ENCODE measurements at regions not wholly inside any gene's neighbourhood (a gene's known extent, or its start where the extent isn't known, plus 50 kb on each side); places are given as distances from the start of the nearest gene placed in this dataset.
"Not testable (repeated sequence)": the region's sequence is repeated elsewhere in the genome, so short reads cannot be mapped to it uniquely, and the experiment has no call there.

DNA sequence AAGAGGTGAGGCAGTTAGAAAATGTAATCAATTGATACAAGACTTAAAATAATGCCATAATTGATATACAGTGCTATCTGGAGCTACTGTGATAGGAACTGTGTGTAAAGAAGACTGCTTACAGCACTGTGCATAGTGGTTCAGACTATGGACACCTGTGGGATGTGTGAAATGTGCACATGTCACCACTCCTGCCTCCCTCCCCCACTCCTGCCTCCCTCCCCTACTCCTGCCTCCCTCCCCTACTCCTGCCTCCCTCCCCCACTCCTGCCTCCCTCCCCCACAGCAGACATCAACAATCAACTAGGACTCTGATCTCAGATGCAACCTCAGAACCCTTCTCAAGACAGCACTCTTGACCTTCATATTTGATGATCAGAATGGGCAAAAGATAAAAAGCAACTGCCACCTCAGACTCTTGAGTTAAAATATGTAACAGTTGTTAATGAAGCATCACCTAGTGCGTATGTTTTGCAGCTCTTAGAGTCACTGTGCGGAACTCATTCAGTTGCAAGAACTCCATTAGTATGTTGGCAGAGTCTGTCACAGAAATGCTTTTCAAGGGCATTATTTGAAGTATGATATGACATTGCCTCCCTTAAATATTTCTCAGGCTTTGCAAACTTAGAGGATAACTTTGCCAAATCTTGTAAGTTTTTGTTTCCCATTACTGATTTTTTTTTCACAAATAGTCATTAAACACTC is 255.2 kb upstream of the DDHD1 start:
- Histone ChIP-seq H3K9me3 (no peaks in the 10 kb centered on the region), H3K9ac (ENCODE audit: low read depth in 2 of 2, low read length in 2 of 2) (no peak overlapping the region), H3K27ac (no peak overlapping the region), H3K4me1 (no peaks in the 10 kb centered on the region), H3K4me3 (no peak overlapping the region), H3K27me3 (no peaks in the 10 kb centered on the region), H3K36me3 (no peaks in the 10 kb centered on the region)
- TF ChIP-seq, protein P1, sequence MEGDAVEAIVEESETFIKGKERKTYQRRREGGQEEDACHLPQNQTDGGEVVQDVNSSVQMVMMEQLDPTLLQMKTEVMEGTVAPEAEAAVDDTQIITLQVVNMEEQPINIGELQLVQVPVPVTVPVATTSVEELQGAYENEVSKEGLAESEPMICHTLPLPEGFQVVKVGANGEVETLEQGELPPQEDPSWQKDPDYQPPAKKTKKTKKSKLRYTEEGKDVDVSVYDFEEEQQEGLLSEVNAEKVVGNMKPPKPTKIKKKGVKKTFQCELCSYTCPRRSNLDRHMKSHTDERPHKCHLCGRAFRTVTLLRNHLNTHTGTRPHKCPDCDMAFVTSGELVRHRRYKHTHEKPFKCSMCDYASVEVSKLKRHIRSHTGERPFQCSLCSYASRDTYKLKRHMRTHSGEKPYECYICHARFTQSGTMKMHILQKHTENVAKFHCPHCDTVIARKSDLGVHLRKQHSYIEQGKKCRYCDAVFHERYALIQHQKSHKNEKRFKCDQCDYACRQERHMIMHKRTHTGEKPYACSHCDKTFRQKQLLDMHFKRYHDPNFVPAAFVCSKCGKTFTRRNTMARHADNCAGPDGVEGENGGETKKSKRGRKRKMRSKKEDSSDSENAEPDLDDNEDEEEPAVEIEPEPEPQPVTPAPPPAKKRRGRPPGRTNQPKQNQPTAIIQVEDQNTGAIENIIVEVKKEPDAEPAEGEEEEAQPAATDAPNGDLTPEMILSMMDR (IDR thresholded peaks at IDR 0.05) = no peak
- DNase-seq = no peak
- intact Hi-C loops (cut with DNase I) = no loop called here

DNA sequence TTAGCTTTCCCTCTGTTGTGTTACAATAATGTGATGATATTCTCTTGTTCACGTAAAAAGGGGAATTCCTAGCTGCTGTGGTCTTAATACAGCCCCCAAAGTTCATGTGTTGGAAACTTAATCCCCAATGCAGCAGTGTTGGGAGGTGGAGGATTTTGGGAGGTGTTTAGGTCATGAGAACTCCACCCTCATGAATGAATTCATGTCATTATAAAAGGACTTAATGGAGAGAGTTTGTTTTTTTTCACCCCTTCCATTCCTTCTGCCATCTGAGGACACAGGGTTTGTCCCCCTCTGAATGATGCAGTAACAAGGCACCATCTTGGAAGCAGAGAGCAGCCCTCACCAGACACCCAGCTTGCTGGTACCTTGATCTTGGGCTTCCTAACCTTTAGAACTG is 253.4 kb upstream of the DDHD1 start:
- TF ChIP-seq, protein P1 (IDR thresholded peaks at IDR 0.05) = no peak
- no peak for DNase-seq
- Histone ChIP-seq H3K9me3 (no peaks in the 10 kb centered on the region), H3K4me3 (no peak overlapping the region), H3K4me1 (no peaks in the 10 kb centered on the region), H3K27ac (no peak overlapping the region), H3K36me3 (no peaks in the 10 kb centered on the region), H3K9ac (ENCODE audit: low read depth in 2 of 2, low read length in 2 of 2) (no peak overlapping the region), H3K27me3 (no peaks in the 10 kb centered on the region)
- intact Hi-C loops (cut with DNase I) = no loop called here

- intact Hi-C loops (cut with DNase I) = no loop called here
- H3K9ac ChIP-seq (ENCODE audit: low read depth in 2 of 2, low read length in 2 of 2) = no peak overlapping the region
- TF ChIP-seq, protein P1 (IDR thresholded peaks at IDR 0.05) = no peak
These were observed 248.5 kb upstream of the DDHD1 start for GRCh38 chr14:53401646-53402045.

DNA sequence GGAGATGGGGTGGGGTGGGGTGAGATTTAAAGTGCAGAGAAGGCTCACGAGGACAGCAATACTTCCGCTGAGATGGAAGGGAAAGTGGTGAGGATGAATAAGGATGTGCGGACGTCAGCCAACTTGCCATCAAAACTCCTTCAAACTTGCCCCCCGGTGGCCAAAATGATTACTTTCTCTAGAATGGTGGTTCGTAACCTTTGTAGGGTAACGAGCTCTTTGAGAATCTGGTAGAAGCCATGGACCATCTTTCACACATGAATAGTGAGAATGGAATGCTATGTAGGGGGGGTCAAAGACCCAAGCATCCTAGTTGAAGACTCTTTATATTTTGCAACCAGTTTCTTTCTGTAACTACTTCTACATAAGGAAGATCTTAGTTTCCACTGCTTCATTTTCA is 245.9 kb upstream of the DDHD1 start:
- H3K27me3 ChIP-seq = no peaks in the 10 kb centered on the region
- no peak overlapping the region for H3K9ac ChIP-seq (ENCODE audit: low read depth in 2 of 2, low read length in 2 of 2)
- H3K4me3 ChIP-seq = no peak overlapping the region
- no peaks in the 10 kb centered on the region for H3K36me3 ChIP-seq
- no peak overlapping the region for H3K27ac ChIP-seq
- H3K4me1 ChIP-seq = no peaks in the 10 kb centered on the region
- DNase-seq = no peak
- no peaks in the 10 kb centered on the region for H3K9me3 ChIP-seq
- intact Hi-C loops (cut with DNase I) = no loop called here
- TF ChIP-seq, protein P1 (IDR thresholded peaks at IDR 0.05) = no peak

More at GRCh38 chr14:53401646-53402045, 248.5 kb upstream of the DDHD1 start:
- no peak for DNase-seq
- Histone ChIP-seq H3K9me3 (no peaks in the 10 kb centered on the region), H3K27me3 (no peaks in the 10 kb centered on the region), H3K4me3 (no peak overlapping the region), H3K36me3 (no peaks in the 10 kb centered on the region), H3K27ac (no peak overlapping the region), H3K4me1 (no peaks in the 10 kb centered on the region)

DNA sequence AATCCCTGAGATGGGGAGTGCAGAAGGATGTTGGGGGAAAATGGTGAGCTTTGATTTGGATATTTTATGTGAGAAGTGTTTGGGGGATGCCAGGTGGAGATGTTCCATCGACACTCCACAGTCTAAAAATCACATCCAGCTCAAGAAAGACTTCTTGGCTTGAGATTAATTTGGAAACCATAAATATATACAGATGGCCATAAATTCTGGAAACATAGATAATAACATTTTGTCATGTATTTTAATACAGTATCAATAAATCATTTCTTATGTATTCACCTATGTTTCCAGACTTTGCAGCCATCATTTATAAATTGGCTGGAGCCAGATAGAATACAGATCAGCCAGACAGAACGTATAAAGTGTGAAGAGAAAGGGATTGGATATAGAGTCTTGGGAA is 245.5 kb upstream of the DDHD1 start:
- TF ChIP-seq, protein P1 (IDR thresholded peaks at IDR 0.05) = no peak
- intact Hi-C loops (cut with DNase I) = no loop called here
- Histone ChIP-seq H3K27ac (no peak overlapping the region), H3K4me1 (no peaks in the 10 kb centered on the region), H3K36me3 (no peaks in the 10 kb centered on the region), H3K9me3 (no peaks in the 10 kb centered on the region), H3K27me3 (no peaks in the 10 kb centered on the region), H3K9ac (ENCODE audit: low read depth in 2 of 2, low read length in 2 of 2) (no peak overlapping the region), H3K4me3 (no peak overlapping the region)
- DNase-seq = no peak

DNA sequence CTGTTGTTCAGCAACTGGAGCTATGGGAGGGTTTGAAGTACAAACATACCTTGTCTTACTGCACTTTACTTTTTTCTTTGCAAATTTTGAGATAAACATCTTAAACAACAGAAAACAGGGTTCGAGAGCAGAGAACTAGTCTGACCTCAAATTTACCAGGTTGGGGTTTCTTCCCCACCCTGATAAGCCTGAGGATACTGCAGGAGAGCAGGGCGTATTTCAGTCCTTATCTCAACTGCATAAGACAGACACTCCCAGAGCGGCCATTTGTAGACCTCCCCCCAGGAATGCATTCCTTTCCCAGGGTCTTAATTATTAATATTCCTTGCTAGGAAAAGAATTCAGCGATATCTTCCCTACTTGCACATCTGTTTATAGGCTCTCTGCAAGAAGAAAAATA is 242.1 kb upstream of the DDHD1 start:
- H3K4me1 ChIP-seq; DNase-seq; intact Hi-C loops (cut with DNase I); H3K27ac ChIP-seq; H3K9me3 ChIP-seq; H3K36me3 ChIP-seq; H3K27me3 ChIP-seq; H3K9ac ChIP-seq (ENCODE audit: low read depth in 2 of 2, low read length in 2 of 2); H3K4me3 ChIP-seq: not testable (repeated sequence)

Measured in colonic mucosa (tissue), 4 donors.